SJSA1 (cell line): ENCODE measurements at regions not wholly inside any gene's neighbourhood (a gene's known extent, or its start where the extent isn't known, plus 50 kb on each side); places are given as distances from the start of the nearest gene placed in this dataset.

Experiments
- DNase-seq, 2 experiments: peaks; one replicate each; pipeline ENCODE4 v3.0.0-alpha.2; 2015 to 2020; ENCODE audit warnings: low spot score in 2 of 2, low read depth in 1 of 2
- H3K27ac ChIP-seq: fragments of 250-450 bp; sonication (Bioruptor Pico); 2 replicates; pipeline ENCODE4 v1.5.1; 2020; ENCODE audit warnings: mild to moderate bottlenecking, moderate library complexity
- H3K27me3 ChIP-seq: fragments of 250-450 bp; sonication (Bioruptor Pico); replicated peaks from 2 replicates; pipeline ENCODE4 v1.5.1; 2020; ENCODE audit warnings: mild to moderate bottlenecking, moderate library complexity
- H3K36me3 ChIP-seq: fragments of 250-450 bp; sonication (Bioruptor Pico); 2 replicates; pipeline ENCODE4 v1.5.1; 2020; ENCODE audit warnings: mild to moderate bottlenecking
- H3K4me1 ChIP-seq: fragments of 250-450 bp; sonication (Bioruptor Pico); replicated peaks from 2 replicates; pipeline ENCODE4 v1.6.1; 2021; ENCODE audit warnings: mild to moderate bottlenecking
- H3K4me3 ChIP-seq: fragments of 250-450 bp; sonication (Bioruptor Pico); 2 replicates; pipeline ENCODE4 v1.5.1; 2020; ENCODE audit warnings: mild to moderate bottlenecking
- H3K9me3 ChIP-seq: fragments of 250-450 bp; sonication (Bioruptor Pico); replicated peaks from 2 replicates; pipeline ENCODE4 v1.5.1; 2020; ENCODE audit warnings: mild to moderate bottlenecking

DNA sequence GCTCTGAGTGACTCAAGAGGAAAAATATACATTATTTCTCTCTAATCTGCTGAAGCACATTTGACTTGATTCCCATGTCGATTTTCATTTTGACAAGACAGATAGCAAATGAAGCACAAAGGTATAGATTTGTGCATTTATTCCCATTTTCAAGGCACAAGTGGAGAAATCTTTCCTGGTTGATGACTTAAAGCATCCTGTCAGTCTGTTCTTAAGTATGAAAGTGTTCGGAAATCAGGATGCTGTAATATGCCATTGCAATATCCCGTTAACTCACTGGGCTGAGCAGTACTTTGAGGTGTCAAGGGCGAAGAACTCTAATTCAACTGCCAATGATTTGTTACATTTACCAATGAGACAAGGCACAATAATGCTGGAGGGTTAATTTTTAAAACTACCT, 185.2 kb upstream of the LRP1B start:
- Histone ChIP-seq H3K36me3 (no peaks in the 10 kb centered on the region), H3K9me3 (no peaks in the 10 kb centered on the region), H3K27me3 (no peaks in the 10 kb centered on the region), H3K27ac (no peak overlapping the region), H3K4me1 (no peaks in the 10 kb centered on the region), H3K4me3 (no peak overlapping the region)
- no peak for DNase-seq

DNA sequence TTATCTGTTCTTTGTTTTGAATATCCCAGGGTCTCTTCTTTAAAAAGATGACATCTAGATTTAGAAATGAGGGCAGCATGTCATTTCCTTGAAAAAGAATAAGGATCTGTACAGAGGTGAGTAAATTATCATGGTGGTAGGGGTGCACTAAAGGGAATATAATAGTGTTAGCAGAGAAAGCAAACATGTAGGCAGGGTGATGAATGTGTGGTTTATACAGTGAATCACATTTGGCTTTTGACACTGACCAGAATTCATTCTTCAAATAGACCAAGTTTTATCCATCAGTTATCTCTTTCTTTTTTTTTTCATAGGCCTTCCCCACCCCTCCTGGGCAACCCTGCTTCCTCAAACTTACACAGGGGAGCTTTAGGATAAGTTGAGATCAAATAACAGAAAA, 184.5 kb upstream of the LRP1B start:
- Histone ChIP-seq H3K27ac (no peak overlapping the region), H3K4me3 (no peak overlapping the region), H3K9me3 (0 out of 2 replicates have a peak, but pooled peaks cover 2% of the 10 kb centered on the region), H3K36me3 (no peaks in the 10 kb centered on the region), H3K27me3 (no peaks in the 10 kb centered on the region), H3K4me1 (no peaks in the 10 kb centered on the region)
- DNase-seq: no peak

DNA sequence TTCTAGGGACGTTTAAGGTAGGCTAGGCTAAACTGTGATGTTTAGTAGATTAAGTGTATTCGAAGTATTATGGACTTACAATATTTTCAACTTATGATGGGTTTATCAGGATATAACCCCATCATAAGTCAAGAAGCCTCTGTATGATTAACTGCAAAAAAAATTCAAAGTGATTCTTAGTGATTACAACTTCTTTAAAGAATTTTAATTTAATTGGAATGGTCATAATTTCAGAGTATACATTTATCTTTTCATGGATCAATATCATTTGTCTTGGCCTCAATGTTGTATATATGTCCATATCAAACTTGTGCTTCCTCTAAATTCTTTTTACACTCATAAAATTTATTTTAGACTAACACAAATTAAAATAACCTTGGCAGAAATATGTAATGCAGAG, 183.3 kb upstream of the LRP1B start:
- Histone ChIP-seq H3K36me3 (no peaks in the 10 kb centered on the region), H3K4me1 (no peaks in the 10 kb centered on the region), H3K27ac (no peak overlapping the region), H3K27me3 (no peaks in the 10 kb centered on the region), H3K4me3 (no peak overlapping the region), H3K9me3 (0 out of 2 replicates have a peak, but pooled peaks cover 2% of the 10 kb centered on the region)
- DNase-seq: no peak

DNA sequence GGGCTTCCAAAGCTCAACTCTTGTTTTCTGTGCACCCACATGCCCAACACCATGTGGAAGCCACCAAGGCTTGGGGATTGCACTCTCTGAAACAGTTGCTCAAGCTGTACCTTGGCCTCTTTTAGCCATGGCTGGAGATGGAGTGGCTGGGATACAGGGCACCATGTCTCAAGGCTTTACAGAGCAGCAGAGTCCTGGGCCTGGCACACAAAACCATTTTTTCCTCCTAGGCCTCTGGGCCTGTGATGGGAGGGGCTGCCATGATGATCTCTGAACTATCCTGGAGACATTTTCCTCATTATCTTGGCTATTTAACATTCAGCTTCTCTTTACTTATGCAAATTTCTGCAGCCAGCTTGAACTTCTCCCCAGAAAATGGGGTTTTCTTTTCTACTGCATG, 179.7 kb upstream of the LRP1B start:
- Histone ChIP-seq H3K4me3 (no peak overlapping the region), H3K36me3 (no peaks in the 10 kb centered on the region), H3K27ac (no peak overlapping the region), H3K4me1 (peaks cover 17% of the 10 kb centered on the region), H3K9me3 (0 out of 2 replicates have a peak, but pooled peaks cover 2% of the 10 kb centered on the region), H3K27me3 (no peaks in the 10 kb centered on the region)
- DNase-seq: no peak

DNA sequence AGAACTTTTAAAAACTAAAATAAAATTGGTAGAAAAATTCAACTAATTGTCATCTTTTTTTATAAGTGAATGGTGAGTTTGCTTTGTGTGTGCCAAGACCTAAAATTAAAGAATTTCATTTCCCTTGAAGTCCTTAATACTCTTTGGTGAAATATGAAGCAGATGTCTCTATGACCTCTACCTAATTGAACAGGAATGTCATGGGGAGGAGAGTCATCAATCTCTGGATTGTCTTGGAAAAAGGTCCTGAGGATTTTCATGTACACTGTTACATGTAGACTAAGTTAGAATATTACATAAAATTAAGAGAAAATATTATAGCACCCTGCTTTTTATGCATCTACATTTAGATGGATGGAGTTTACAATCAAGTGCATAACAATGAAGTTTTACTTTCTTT, 177.9 kb upstream of the LRP1B start:
- no peak overlapping the region for H3K4me3 ChIP-seq
- H3K36me3 ChIP-seq: no peaks in the 10 kb centered on the region
- H3K4me1 ChIP-seq: peaks cover 24% of the 10 kb centered on the region
- H3K9me3 ChIP-seq: 0 out of 2 replicates have a peak, but pooled peaks cover 2% of the 10 kb centered on the region
- H3K27ac ChIP-seq: no peak overlapping the region
- DNase-seq: no peak
- H3K27me3 ChIP-seq: no peaks in the 10 kb centered on the region

DNA sequence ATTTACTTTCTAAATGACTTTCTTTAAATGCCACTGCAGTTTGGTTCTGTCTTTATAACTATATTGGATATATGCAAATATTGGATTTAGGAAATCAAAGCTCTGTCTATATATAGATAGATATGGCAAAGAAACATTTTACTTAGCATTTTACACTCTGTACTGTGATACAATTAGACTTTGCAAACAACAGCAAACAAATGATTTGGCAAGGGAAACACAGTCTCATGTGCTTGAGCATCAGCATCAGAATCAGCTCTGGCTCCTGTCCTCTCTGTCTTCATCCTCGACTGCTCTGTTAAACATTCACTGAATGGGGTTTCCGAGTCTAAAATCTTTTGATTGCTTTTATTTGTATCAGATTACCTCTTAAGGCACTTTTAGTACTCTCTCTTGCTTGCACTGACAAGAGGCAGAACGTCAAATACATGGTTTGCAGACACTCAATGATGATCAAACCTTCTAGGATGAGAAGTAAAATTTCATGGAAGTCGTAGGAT, 176.8 kb upstream of the LRP1B start:
- peaks cover 24% of the 10 kb centered on the region for H3K4me1 ChIP-seq
- H3K36me3 ChIP-seq: no peaks in the 10 kb centered on the region
- H3K9me3 ChIP-seq: 0 out of 2 replicates have a peak, but pooled peaks cover 2% of the 10 kb centered on the region
- H3K27ac ChIP-seq: no peak overlapping the region
- H3K27me3 ChIP-seq: no peaks in the 10 kb centered on the region
- no peak for DNase-seq
- no peak overlapping the region for H3K4me3 ChIP-seq

DNA sequence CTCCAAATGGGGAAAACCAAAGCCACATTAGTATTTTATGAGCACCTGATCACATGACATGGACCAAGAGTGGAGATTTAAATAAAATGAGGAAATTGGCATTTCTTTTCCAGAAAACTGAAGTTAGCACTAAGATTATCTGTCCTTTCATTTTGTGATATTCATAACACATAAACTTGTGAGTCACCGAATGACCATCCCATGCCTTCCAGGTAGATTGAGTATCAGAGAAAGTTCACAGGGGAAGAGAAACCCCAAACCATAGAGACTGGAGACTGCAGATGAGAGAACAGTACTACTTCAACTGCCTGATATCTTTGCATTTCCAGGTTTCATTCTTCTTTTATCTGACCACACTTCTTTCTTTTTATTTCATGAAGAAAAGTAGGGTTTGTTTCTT, 176.3 kb upstream of the LRP1B start:
- Histone ChIP-seq H3K9me3 (0 out of 2 replicates have a peak, but pooled peaks cover 2% of the 10 kb centered on the region), H3K27ac (peak overlapping the region; percentile 47), H3K4me1 (peaks cover 24% of the 10 kb centered on the region), H3K4me3 (no peak overlapping the region), H3K27me3 (no peaks in the 10 kb centered on the region), H3K36me3 (no peaks in the 10 kb centered on the region)
- DNase-seq: no peak

DNA sequence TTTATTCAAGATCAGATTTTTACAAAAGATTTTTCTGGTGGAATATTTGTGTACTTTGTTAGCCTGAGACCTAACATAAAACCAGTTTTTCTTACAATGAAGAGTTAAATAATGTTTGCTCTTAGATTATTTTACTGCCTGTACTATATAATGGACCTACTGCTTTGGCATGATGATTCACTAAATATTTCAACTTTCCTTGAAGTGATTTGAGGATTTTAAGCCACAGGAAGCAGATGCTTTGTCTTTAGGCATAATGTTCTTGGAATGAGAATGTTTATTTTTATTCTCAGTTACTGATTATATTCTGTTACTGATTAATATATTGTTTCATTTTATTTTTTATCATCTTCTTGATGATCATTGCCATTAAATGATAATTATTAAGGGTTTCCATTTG, 175.3 kb upstream of the LRP1B start:
- peaks cover 24% of the 10 kb centered on the region for H3K4me1 ChIP-seq
- peak overlapping the region; percentile 47 for H3K27ac ChIP-seq
- no peaks in the 10 kb centered on the region for H3K27me3 ChIP-seq
- no peaks in the 10 kb centered on the region for H3K36me3 ChIP-seq
- 0 out of 2 replicates have a peak, but pooled peaks cover 2% of the 10 kb centered on the region for H3K9me3 ChIP-seq
- DNase-seq: peak in 1 of 2 experiments; percentile 46
- H3K4me3 ChIP-seq: no peak overlapping the region

DNA sequence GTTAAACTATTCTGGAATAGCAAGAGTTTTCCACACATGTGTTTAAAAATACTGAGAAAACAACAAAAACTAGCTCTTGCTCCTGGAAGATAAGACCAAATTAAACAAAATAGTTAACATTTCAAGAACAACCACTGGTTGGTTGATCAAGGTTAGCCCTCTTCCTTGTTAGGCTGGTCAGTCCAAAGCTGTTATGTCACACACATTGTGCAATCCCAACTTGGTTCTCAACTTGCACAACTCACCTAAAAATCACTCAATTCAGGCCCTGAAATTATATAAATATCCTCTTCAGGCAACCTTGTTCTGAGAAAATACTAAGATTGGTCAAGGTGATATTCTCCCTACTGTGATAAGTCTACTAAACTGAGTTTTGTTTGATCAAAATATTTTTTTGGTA, 169.7 kb upstream of the LRP1B start:
- H3K9me3 ChIP-seq: no peaks in the 10 kb centered on the region
- no peaks in the 10 kb centered on the region for H3K27me3 ChIP-seq
- H3K4me3 ChIP-seq: no peak overlapping the region
- H3K27ac ChIP-seq: no peak overlapping the region
- no peaks in the 10 kb centered on the region for H3K36me3 ChIP-seq
- DNase-seq: no peak
- peaks cover 6% of the 10 kb centered on the region for H3K4me1 ChIP-seq

DNA sequence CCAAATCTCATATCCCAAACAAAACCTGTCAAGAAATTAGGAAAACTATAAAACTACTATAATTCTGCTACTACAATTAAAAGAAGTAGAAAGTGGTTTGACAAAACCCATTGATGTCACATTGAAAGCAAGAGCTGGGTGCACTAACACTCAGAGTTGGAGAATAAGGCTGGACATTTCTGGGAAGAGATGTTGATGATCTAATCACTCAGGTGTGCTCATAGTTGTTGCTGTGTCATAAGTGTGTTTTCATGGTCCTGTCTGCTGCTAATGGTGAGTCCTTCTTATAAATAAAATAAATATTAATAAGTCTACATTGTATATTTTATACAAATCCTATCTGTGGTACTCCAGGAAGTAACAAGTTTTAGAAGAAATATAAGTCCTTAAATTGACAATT, 168.2 kb upstream of the LRP1B start:
- no peaks in the 10 kb centered on the region for H3K4me1 ChIP-seq
- no peaks in the 10 kb centered on the region for H3K27me3 ChIP-seq
- no peak for DNase-seq

DNA sequence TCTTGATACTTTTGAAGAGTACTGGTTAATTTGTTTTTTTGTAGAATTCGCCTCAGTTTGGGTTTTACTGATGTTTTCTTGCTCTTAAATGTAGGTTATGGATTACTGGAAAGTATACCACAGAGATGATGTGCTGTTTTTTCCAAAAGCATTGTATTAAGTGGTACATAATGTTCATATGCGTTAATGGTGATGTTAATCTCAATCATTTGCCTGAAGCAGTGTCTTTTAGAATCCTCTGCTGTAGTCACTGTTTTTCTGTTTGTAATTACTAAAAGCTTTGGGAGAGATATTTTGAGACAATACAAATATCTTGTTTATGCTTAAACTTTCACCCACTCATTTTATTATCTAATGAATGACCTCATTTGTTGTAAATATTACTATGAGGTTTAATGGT, 163.4 kb upstream of the LRP1B start:
- H3K27me3 ChIP-seq: no peaks in the 10 kb centered on the region
- no peak for DNase-seq
- H3K4me3 ChIP-seq: no peak overlapping the region
- no peak overlapping the region for H3K27ac ChIP-seq
- H3K4me1 ChIP-seq: no peaks in the 10 kb centered on the region
- H3K36me3 ChIP-seq: no peaks in the 10 kb centered on the region
- no peaks in the 10 kb centered on the region for H3K9me3 ChIP-seq

More for the DNA sequence above, 168.2 kb upstream of the LRP1B start:
- Histone ChIP-seq H3K27ac (no peak overlapping the region), H3K36me3 (no peaks in the 10 kb centered on the region), H3K9me3 (no peaks in the 10 kb centered on the region), H3K4me3 (no peak overlapping the region)

DNA sequence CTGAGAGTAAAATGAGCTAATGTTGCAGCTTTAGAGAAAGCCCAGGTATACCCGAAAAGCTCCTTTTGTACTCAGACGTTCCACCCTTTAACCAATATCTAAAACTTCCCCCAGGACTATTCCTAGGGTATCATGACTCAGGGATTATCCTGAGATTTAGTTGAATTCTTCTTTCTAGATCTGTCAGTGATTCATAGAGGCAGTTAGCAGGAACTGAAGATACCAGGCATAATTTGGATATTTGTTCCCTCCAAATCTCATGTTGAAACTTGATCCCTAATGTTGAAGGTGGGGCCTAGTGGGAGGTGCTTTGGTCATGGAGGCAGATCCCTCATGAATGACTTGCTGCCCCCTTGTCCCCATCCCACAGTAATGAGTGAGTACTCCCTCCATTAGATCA, 161.2 kb upstream of the LRP1B start:
- Histone ChIP-seq H3K4me3 (no peak overlapping the region), H3K27me3 (no peaks in the 10 kb centered on the region), H3K27ac (no peak overlapping the region), H3K4me1 (no peaks in the 10 kb centered on the region), H3K36me3 (no peaks in the 10 kb centered on the region), H3K9me3 (no peaks in the 10 kb centered on the region)
- no peak for DNase-seq

DNA sequence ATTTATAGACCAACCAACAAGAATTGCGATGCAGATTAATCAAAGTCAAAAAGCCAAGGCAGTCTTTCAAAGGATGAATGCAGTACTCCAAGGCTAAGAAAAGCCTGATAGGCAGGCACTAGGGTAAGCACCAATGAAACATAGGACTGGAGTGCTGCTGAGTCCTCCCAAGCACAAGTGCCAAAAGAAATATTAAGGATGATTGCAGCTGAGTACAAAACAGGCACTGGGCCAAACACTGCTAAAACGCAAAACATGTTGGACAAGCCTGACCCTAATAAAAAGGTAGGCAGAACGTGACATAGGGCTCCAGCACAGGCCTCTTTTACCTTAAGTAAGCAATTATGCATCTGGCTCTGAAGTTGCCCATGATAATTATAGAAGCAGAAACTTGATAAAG, 160.1 kb upstream of the LRP1B start:
- no peaks in the 10 kb centered on the region for H3K27me3 ChIP-seq
- H3K27ac ChIP-seq: no peak overlapping the region
- no peaks in the 10 kb centered on the region for H3K9me3 ChIP-seq
- no peak for DNase-seq
- no peaks in the 10 kb centered on the region for H3K4me1 ChIP-seq
- no peaks in the 10 kb centered on the region for H3K36me3 ChIP-seq
- no peak overlapping the region for H3K4me3 ChIP-seq

DNA sequence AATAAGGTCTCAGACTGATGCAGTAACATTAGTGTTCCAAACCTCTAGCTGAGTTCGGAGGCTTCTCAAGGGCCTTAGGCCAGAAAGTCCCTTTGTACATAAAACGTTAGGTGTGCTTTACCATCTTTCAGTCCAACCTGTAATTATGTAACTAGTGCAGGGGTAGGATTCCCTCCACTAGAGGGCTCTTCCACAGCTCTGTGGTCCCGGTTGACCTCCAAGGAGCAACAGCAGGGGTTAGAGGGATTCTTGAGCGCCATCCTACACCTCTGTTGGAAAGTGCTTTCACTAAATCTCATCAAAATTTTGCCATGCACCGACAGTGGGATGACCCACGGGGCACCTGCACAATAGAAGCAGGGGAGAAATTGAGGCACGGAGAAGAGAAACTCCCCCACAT, 155.8 kb upstream of the LRP1B start:
- H3K27me3 ChIP-seq: no peaks in the 10 kb centered on the region
- DNase-seq: peak in 1 of 2 experiments; percentile 5
- no peaks in the 10 kb centered on the region for H3K36me3 ChIP-seq
- H3K27ac ChIP-seq: no peak overlapping the region
- no peaks in the 10 kb centered on the region for H3K4me1 ChIP-seq
- H3K9me3 ChIP-seq: no peaks in the 10 kb centered on the region
- no peak overlapping the region for H3K4me3 ChIP-seq

DNA sequence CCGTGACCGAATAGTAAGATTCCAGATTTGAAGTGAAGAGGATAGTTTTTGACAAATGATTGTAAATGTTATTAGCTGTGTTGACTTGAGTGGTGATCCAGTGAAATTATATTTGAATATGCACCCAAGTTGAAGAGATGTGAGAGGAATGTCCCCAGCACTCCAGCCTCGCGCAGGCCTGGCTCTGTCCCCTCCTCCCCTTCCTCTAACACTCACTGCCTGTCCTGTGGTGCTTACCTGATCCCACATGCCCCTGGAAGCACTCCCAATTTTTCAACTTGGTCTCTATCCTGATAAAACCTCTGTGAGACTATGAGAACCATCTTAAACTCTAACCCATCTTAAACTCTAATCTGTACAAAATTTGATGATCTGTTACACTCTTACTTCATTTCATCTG, 154.7 kb upstream of the LRP1B start:
- H3K27ac ChIP-seq: no peak overlapping the region
- H3K36me3 ChIP-seq: no peaks in the 10 kb centered on the region
- no peak for DNase-seq
- H3K4me1 ChIP-seq: no peaks in the 10 kb centered on the region
- 0 out of 2 replicates have a peak, but pooled peaks cover under 1% of the 10 kb centered on the region for H3K27me3 ChIP-seq
- no peak overlapping the region for H3K4me3 ChIP-seq
- H3K9me3 ChIP-seq: no peaks in the 10 kb centered on the region
